ENCODE measurements at regions not wholly inside any gene's neighbourhood (a gene's known extent, or its start where the extent isn't known, plus 50 kb on each side); places are given as distances from the start of the nearest gene placed in this dataset.
A peak's percentile ranks its signal among the peaks of the same experiment; 100 is the strongest.

DNA sequence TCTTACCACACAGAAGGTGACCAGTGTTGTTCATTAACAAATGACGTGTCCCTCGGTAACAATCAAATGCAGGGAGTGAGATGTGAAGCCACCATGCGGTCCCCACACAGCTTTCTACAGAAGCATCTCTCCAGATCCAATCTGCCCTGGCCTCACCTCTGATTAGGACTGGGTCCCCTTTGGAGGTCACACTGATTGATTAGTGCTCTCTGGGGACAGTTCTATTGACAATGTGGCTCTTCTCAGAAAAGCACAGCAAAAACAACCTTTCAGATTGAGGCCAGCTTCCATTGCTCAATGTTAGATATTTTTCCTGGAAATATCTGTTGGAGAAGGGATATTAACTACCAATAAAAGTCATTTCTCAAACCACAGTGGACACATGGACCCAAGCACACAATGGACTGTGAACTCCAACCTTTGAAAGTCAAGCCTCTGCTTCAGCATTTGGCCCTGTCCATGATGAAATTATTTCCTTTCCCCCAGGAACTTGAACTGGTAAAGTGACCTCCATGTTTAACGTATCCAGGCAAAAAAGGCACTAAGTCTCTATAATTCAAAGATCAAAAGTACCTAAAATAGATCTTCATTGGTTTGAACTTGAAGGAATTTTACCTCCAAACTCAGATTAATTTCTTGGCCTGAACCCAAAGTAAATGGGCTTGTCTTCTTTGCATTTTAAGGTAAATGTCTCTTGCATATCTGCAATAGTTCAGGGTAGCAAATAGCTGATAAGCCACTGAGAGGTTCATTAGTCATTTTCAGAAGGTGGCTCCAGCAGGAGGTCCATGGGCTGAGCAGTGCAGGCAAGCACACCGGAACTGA, 118.5 kb downstream of the FOXA2 start:
- DNase-seq, result no peak

- DNase-seq, result no peak
These were observed 119.9 kb downstream of the FOXA2 start for GRCh38 chr20:22464312-22465003.

DNA sequence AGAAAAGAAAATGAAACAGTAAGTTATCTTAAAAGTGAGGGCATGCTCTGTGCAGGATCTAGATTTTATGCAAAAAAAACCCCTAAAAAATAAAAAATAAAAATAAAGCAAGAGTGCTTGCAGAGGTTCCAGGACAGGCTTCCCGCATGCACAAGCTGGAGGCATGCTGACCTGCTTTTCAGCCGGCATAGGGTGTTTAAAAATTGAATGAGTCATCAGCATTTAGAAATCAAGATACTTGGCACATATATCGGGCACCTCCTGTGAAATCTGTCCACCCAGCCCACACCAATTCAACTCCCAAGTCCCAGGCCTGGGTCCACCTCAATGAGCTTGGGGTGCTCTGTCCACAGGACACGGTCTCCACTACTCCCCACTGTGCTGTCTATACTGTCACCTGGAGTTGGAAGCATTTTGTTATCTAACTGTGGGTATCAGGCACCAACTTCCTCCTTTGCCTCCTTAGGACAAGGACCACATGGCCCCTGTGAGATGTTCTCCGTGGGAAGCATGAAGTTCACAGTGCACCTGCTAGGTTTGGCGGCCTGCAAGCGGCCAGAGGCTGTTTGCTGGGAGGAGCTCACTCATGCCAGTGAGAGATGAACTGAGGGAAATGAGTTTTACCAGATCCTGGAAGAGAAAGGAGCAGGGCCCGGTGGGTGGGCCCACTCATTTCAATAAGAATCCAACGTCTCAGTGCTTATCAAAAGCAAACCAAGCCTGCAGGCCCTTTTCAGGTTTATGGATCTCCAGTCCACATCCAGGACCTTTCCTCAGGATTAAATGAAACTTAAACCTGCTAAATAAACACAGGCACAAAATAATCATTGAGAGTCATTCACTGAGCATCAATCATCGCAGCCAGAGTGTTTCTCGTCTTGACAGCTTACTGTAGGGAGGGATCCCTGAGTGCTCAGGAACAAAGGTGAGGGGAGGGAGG, 121.1 kb downstream of the FOXA2 start:
- DNase-seq, result no peak

DNA sequence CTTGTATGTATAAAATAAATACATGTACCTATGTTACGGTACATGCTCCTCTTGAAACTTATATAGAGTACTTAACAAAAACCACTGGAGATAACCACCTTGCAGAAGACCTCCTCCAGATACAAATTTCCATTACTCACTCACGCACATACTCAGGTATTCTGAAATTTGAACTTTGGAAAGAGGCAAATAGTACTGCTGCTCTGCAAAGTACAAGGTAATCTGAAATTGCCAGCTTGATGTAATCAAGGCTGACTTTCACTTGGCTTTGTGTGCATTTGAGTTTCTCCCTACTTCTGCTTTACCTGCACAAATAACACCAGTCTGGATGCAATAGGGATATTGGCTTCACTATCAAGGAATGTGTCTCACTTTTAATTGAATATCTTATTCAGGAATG, 123.6 kb downstream of the FOXA2 start:
- DNase-seq, result no peak

DNA sequence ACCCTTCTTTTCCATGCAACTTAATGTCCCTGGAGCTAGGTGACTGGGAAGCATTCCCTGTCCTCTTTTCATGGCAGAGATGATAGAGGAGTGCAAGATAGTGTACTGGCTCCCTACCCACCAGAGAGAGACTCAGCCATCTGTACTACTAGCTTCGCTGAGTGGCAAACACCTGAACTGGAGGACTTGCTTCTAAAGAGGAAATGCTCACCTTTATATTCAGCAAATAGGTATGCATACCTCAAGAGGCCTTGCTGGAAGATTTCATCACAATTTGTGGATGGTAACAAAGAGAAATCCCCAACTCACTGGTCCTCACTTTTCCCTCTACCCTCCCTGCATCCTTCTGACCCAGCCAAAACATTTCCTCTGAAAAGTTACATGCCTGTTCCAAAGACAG, 124.1 kb downstream of the FOXA2 start:
- DNase-seq, result no peak

- DNase-seq, result no peak
These were observed 124.6 kb downstream of the FOXA2 start for GRCh38 chr20:22459754-22460153.

DNA sequence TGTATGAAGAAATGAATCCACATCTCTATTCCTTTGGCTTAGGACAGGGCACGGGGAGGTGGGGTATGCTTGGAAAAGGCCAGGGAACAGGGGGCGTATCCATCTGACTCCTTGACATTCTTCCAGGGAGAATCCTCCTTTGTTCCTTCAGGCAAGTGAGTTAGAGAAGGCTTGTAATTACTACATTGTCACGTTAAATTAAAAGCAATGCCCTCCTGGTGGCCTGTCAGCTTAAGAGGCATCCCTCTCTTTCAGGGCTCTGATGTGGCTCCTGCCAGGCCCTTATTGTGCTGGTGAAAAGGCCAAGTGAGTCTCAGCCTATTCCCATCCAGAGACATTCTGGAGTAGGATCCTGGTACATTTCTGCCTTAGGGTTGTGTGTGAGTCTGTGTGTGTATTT, 128.3 kb downstream of the FOXA2 start:
- no peak for DNase-seq

DNA sequence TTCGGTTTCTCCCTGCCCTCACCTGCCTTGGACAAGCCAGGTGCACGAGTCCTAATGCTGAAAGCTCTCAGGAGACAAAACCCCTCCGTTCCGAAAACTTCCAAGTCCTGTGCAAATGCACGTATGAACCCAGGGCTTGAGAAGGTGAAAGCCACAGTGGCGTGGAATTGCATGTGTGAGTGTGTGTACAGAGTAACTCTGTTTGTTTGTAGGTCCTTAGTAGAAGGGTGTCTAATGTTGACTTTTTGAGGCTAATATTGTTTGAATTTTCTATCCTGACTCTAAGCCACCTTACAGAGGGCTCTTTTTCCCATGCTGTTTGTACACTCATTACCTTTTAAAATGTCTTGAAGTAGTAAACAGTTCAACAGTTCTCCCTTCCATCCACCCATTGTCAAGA, 129.1 kb downstream of the FOXA2 start:
- DNase-seq, result no peak

GRCh38 chr20:22453244-22454080, 130.9 kb downstream of the FOXA2 start:
- no peak for DNase-seq

DNA sequence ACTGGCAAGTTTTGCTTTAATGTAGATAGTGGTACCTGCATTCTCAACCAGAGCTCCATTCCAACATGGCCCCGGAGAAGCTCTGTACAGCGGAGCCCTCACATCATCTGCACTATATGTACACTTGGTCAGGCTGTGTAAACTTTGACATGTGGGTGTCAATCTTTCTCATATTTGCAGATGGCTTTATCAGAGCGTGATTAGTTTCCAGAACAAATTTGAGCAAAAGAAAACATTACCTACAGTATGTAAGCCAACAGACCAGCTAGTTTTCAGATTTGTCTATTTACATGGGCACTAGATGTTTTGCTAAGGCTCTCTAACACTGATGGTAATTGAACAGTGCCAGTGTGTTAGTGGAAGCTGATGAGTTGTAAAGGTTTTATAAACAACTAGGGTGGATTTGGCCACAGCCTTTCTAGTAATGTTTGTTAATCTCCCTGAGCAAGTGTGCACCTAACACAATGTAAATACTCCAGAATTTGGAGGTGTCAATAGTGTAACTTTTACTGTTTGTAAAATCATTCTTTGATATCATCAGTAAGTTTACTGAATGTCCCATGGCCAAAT, 131.8 kb downstream of the FOXA2 start:
- no peak for DNase-seq

DNA sequence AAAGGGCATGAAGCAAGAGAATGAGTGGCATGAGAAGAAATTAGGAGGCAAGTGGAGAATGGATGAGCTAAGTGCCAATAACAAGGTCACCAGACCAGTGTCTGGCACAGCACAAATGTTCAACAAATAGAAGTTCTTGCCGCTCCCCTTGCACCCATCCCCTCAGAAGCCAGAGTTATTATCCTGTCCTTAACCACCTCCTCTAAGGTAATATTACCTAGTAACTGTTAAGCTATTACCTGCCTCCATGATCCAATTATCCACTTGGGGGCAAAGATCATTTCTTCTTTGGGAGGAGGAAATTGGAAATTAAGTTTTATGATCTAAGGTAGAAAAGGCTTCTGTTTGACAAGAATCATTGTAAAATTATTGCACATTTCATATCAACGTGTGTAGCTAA, 133.8 kb downstream of the FOXA2 start:
- no peak for DNase-seq

GRCh38 chr20:22449188-22449973, 135.0 kb downstream of the FOXA2 start:
- no peak for DNase-seq

GRCh38 chr20:22447447-22447778, 137.0 kb downstream of the FOXA2 start:
- DNase-seq, result no peak

DNA sequence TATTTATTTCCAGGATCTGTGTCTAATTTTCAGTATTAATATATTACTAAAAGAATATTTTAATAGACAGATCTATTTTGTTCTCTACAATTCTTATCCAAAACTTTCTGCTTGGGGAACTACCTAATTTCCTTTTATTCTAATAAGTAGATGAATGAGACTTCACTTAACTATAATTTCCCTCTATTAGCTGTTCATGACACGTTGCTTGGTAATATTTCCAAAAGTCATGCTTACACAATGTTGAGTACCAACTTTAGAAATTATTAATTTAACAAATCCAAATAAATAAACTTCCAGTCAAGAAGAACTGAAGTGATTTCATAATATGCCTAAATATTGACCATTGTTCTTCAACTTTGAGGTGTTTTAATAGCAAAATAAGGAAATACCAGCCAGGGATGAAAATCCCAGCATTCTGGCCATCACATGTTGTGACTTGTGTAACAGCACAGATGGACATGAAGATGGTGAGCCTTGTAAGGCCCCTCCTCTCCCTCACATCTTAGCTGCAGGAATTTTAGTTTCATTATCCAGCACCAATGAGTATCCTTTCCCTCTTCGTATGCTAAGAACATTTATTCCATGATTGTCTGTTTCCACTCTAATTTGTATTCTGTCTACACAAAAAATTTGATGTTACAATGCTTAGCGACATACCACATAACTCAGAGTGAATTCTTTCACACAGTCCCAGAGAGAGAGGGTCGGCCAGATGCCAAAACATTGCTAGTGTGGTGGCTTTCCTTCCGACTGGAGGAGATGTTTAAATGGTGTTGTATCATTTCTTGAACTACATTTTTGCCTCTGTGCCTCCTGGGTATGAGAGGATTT, 137.5 kb downstream of the FOXA2 start:
- peak; percentile 12 for DNase-seq

DNA sequence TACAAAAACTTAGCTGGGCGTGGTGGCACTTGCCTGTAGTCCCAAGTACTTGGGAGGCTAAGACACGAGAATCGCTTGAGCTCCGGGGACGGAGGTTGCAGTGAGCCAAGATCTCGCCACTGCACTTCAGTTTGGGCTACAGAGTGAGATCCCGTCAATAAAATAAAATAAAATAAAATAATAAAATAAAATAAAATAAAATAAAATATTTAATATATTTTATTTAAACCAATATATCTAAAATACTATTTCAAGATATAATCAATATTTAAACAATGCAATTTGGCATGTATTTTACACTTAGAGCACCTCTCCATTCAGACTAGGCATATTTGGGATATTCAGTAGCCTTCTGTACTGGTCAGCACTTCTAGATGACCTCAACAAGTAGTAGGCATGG, 142.1 kb downstream of the FOXA2 start:
- no peak for DNase-seq

GRCh38 chr20:22438926-22439325, 145.4 kb downstream of the FOXA2 start:
- no peak for DNase-seq

DNA sequence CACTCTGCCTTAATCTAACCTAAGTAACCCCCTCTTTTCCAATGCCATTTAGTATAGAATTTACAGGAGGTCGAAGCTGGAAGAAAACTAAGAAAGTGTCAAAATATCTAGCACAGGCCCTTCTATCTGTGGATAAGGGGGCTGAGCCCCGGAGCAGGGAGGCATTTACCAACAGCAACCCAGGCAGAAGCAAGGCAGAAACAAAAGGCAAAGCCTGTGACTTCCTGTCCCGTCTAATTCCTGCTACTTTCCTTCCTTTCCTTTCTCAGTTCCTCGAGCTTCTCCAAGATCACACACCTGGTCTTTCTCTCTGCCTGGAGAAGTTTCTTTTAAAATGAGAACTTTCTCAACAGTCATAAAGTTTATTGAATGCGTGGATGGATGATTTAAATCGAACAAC, 146.0 kb downstream of the FOXA2 start:
- DNase-seq, result no peak

GRCh38 chr20:22437354-22437753, 147.0 kb downstream of the FOXA2 start:
- no peak for DNase-seq

DNA sequence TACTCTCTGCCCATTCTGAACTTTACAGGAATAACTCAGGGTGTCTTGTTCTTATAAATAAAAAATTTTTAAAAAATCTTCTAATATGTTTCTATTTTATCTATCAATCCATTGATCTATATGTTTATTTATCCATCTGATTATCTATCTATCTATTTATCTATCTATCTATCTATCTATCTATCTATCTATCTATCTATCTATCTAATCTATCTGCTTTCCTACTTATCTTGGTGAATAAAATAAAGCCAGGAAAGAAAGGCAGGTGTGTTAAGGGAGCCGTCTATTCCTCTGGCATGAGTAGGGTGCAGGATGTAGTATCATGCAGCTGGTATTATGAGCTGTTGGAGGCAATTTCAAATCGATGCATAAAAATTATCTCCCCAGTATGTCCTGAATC, 153.0 kb downstream of the FOXA2 start:
- DNase-seq, result no peak

DNA sequence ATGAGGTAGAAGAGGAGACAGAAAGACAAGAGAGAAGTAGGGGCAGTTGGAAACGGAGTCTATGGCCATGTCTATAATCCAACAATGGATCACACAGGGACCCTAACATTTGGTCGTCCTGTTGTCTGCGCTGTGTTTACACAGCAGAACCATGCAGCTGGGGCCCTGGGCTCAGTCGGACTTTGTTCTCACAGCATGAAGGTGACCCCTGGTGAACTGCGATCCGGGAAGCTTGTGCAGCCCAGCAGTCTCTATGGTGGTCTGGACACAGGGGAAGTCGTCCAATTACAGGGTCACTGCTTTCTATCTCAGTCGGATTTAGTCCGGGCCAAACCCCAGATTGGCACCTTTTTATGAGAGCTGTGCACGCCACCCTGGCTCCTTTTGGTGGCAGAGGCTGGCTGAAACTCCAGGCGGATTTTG, 153.6 kb downstream of the FOXA2 start:
- no peak for DNase-seq

All from fibroblast of skin of abdomen (primary cell).